ENCODE measurements at regions not wholly inside any gene's neighbourhood (a gene's known extent, or its start where the extent isn't known, plus 50 kb on each side); places are given as distances from the start of the nearest gene placed in this dataset.
A peak's percentile ranks its signal among the peaks of the same experiment; 100 is the strongest.

DNA sequence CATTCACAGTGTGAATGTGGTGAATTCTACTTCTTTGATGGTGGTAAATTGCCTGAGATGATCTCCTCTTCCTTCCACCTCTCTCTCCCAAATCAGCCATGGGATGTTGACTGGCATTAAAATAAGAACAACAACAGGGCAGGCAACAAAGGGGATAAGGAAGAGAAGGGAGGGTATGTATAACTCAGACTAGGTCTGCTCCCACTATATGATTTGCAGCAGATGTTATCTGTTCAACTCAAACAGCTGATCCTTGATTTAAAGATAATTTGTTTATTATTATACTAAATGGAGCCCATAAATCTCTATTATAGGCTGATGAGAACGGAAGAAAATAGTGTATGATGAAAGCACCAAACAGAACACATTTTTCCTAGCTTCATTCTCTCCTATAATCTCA, 262.0 kb downstream of the BTBD3 start:
- no peak for DNase-seq (ENCODE audit: low read depth)
- no peak overlapping the region for H3K4me3 ChIP-seq (ENCODE audit: low read depth, low read length)
- TF ChIP-seq, protein P1, sequence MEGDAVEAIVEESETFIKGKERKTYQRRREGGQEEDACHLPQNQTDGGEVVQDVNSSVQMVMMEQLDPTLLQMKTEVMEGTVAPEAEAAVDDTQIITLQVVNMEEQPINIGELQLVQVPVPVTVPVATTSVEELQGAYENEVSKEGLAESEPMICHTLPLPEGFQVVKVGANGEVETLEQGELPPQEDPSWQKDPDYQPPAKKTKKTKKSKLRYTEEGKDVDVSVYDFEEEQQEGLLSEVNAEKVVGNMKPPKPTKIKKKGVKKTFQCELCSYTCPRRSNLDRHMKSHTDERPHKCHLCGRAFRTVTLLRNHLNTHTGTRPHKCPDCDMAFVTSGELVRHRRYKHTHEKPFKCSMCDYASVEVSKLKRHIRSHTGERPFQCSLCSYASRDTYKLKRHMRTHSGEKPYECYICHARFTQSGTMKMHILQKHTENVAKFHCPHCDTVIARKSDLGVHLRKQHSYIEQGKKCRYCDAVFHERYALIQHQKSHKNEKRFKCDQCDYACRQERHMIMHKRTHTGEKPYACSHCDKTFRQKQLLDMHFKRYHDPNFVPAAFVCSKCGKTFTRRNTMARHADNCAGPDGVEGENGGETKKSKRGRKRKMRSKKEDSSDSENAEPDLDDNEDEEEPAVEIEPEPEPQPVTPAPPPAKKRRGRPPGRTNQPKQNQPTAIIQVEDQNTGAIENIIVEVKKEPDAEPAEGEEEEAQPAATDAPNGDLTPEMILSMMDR (conservative IDR thresholded peaks at IDR 0.05; ENCODE audit: low read depth, low read length) = no peak

DNA sequence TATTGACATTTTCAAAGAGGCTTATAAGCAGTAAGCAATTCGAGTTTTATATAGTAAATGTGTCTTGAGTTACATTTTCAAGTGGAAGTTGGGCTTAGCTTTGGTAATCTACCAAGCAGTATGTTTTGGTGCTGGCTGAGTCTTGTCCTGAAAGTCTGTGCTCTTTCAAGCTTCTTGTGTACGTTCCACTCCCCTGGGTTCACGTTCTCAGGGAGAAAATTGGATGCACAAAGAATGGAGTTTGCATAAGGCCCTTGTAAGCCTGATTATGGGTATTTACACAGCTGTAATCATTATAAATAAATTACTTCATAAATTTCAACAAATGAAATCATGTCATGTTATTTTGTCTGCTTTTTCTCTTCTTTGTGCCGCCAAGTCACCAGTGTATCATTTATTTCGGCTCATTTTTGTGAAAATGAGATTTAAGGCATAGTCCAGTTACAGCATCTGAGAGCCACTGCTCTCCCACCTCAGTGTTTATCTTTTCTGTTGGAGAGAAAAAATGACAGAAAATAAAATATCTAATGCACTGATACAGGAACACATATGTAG, 262.5 kb downstream of the BTBD3 start:
- no peak for DNase-seq (ENCODE audit: low read depth)
- no peak overlapping the region for H3K4me3 ChIP-seq (ENCODE audit: low read depth, low read length)
- TF ChIP-seq, protein P1 (conservative IDR thresholded peaks at IDR 0.05; ENCODE audit: low read depth, low read length) = no peak

DNA sequence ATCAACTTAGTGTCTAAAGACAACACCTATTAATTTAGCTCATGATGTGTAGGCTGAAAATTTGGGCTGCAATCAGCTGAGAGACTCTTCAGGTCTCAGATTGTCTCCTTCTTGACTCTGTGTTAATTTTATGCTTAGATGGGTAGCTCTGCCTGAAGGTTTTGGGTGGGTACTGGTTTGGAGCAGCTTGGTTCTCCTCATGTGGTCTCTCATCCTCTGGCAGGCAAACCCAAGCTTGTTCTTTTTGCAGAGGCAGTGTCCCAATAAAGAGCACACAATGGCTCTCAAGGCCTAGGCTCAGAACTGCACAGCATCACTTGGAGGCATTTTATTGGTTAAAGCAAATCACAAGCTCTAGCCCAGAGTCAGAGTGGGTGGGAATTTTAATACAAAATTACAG, 280.6 kb downstream of the BTBD3 start:
- TF ChIP-seq, protein P1 (conservative IDR thresholded peaks at IDR 0.05; ENCODE audit: low read depth, low read length) = no peak
- H3K4me3 ChIP-seq (ENCODE audit: low read depth, low read length) = no peak overlapping the region
- DNase-seq (ENCODE audit: low read depth) = no peak

DNA sequence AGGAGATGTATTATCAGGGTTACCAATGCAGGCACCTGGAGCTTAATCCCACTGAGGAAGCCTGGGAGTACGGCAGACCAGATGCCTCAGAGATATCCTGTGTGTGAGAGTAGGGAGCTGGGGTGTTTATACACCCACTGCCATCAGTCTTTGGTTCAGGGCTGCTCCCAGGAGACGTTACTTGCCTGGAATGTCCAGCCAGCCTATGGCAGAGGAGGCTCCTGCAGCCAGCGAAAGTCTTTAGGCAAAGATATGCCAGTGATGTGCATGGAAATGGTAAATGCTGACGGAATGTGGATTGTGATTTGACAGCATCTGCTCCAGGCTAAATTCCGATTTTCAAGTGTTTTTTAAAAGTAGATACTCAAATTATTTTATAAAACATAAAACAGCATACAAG, 282.0 kb downstream of the BTBD3 start:
- no peak for DNase-seq (ENCODE audit: low read depth)
- no peak overlapping the region for H3K4me3 ChIP-seq (ENCODE audit: low read depth, low read length)
- TF ChIP-seq, protein P1 (conservative IDR thresholded peaks at IDR 0.05; ENCODE audit: low read depth, low read length) = no peak

DNA sequence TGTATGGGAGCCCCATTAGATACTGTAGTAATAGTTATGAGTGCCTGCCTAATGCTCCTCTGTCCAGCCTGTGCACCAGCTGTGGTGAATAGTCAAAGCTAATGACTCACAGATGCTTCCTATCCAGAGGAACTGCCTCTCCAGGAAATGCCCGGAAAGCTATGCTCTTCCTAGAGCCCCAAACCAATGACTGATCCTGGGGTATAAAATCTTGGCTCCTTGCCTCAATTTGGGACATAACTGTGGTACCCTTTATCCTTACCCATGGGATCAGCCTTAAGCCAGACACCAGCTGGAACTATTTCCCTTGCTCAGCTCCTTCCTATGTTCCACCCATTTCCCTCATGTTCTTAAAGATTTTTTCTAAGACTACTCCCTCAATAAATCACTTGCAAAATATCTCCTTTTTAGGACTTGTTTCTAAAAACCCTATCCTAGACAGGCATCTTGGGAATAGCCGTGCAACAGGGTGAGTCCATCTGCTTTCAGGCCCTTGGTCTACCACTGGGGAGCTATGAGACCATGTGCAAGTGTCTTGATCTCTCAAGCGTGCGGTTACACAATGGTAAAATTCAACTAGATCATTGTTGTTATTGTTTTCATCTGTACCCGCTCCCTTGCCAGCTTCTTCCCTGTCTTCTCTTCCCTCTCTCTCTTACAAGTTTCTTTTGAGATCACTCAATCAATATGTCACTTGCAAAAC, 283.7 kb downstream of the BTBD3 start:
- peak; percentile 23 for DNase-seq (ENCODE audit: low read depth)
- no peak overlapping the region for H3K4me3 ChIP-seq (ENCODE audit: low read depth, low read length)
- TF ChIP-seq, protein P1 (conservative IDR thresholded peaks at IDR 0.05; ENCODE audit: low read depth, low read length) = no peak

DNA sequence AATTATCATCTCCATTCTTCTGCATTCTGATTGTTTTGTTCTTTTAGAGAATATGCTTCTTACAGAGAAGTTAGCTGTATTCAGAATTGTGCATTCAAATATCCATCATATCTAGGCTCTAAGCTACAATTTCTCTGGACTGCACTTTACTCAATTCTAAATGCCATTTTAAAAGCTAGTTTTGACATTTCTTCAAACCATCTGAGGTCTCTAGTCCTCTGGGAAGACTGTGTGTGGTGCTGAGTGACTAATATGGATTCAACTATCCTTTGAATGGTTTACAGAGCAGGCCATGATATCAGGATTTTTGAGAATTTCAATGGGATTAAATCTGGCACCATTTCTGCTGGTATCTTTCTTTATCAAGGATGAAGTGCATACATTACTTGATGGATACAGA, 285.7 kb downstream of the BTBD3 start:
- no peak overlapping the region for H3K4me3 ChIP-seq (ENCODE audit: low read depth, low read length)
- no peak for DNase-seq (ENCODE audit: low read depth)
- TF ChIP-seq, protein P1 (conservative IDR thresholded peaks at IDR 0.05; ENCODE audit: low read depth, low read length) = no peak

DNA sequence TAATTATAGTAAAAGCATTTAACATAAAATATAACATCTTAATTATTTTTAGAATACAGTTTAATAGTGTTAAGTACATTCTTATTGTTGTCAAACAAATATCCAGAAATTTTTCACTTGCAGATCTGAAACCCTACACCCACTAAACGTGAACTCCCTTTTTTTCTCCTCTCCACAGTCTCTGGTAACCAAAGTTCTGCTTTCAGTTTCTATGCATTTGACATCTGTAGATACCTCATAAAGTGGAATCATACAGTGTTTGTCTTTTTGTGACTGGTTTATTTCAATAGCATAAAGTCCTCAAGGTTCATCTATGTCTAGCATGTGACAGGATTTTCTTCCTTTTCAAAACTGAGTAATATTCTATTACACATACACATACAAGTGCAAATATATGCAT, 286.3 kb downstream of the BTBD3 start:
- no peak overlapping the region for H3K4me3 ChIP-seq (ENCODE audit: low read depth, low read length)
- no peak for DNase-seq (ENCODE audit: low read depth)
- TF ChIP-seq, protein P1 (conservative IDR thresholded peaks at IDR 0.05; ENCODE audit: low read depth, low read length) = no peak

All from choroid plexus epithelial cell (primary cell).